ENCODE measurements at regions not wholly inside any gene's neighbourhood (a gene's known extent, or its start where the extent isn't known, plus 50 kb on each side); places are given as distances from the start of the nearest gene placed in this dataset.

DNA sequence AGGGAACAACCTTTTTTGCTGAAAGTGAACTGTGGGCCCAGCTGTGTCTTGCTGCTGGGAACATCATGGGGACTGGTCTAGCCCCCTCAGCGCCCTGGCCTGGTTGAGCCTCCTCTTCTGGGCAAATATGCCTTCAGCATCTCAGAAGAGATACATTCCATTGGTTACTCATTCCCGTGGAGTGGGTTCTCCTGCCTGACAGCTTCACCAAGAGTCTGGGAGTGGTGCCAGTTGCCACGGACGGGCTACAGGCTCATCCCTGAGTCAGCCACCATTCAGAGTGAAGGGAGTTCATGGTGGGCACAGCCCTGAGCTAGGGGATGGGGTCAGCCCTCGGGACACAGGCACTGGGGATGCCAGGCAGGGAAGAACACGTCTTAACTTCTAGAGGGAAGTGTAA, 81.9 kb downstream of the RAMP3 start:
- DNase-seq (ENCODE audit: insufficient read length, low spot score, missing footprints) = peak; percentile 92
- Histone ChIP-seq H4K20me1 (ENCODE audit: insufficient read depth, low read length) (no peaks in the 10 kb centered on the region), H3K4me2 (ENCODE audit: insufficient read depth, low read length) (no peak overlapping the region), H3K27ac (ENCODE audit: low read depth, low read length) (peak overlapping the region; percentile 23), H2AFZ (ENCODE audit: low read length) (no peak overlapping the region), H3K4me1 (ENCODE audit: insufficient read depth, low read length) (peaks cover 6% of the 10 kb centered on the region), H3K79me2 (ENCODE audit: insufficient read depth, low read length) (no peaks in the 10 kb centered on the region), H3K9me3 (ENCODE audit: low read depth, low read length) (no peaks in the 10 kb centered on the region), H3K36me3 (ENCODE audit: insufficient read depth, low read length) (no peaks in the 10 kb centered on the region), H3K27me3 (ENCODE audit: insufficient read depth, low read length) (peaks cover 10% of the 10 kb centered on the region), H3K4me3 (ENCODE audit: insufficient read depth, low read length) (no peak overlapping the region)
- TF ChIP-seq, protein P1, sequence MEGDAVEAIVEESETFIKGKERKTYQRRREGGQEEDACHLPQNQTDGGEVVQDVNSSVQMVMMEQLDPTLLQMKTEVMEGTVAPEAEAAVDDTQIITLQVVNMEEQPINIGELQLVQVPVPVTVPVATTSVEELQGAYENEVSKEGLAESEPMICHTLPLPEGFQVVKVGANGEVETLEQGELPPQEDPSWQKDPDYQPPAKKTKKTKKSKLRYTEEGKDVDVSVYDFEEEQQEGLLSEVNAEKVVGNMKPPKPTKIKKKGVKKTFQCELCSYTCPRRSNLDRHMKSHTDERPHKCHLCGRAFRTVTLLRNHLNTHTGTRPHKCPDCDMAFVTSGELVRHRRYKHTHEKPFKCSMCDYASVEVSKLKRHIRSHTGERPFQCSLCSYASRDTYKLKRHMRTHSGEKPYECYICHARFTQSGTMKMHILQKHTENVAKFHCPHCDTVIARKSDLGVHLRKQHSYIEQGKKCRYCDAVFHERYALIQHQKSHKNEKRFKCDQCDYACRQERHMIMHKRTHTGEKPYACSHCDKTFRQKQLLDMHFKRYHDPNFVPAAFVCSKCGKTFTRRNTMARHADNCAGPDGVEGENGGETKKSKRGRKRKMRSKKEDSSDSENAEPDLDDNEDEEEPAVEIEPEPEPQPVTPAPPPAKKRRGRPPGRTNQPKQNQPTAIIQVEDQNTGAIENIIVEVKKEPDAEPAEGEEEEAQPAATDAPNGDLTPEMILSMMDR (IDR thresholded peaks at IDR 0.05; ENCODE audit: extremely low read depth, low read depth, low read length) = no peak

DNA sequence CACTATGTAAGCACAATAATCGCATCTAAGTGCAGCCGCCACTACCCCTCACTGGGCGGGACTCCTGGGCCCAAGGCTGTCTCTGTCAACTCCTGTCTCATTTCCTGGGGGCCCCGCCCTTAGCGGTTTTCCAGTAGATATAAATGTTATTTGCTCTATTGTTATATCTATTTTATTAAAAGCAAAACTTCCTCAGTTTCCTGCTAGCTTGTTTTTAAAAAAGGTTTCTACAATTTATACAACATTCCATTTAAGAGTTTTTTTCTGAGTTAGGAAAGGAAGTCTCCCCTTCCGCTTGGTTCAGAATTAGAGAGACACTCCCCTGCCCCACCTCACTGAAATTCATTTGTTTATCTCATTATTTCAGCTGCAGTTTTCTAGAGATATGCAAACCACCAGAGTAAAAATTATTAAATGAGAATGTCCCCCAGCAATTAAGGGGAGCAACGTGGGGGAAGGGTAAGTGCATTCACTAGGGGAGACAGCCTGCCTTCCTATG, 82.7 kb downstream of the RAMP3 start:
- no peak overlapping the region for H3K27ac ChIP-seq (ENCODE audit: low read depth, low read length)
- TF ChIP-seq, protein P1 (IDR thresholded peaks at IDR 0.05; ENCODE audit: extremely low read depth, low read depth, low read length) = no peak

DNA sequence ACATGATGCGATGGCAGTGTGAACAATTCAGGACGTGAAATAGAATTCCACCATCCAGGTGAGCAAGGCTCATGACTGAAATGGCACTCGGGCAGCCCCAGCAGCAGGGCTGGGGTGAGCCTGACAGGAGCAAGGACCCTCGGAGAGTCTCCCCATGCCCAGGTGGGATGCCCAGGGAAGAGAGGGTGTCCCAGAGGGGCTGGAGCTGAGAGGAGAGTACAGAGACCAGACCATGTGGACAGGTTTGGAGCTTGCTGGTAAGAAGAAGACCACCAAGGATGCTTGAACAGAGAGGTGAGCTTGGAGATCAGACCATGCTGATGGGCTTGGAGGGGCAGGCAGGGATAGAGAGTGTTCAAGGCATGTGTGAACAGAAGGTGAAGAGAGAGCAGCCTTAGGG, 83.3 kb downstream of the RAMP3 start:
- H3K4me2 ChIP-seq (ENCODE audit: insufficient read depth, low read length) = no peak overlapping the region
- H3K9me3 ChIP-seq (ENCODE audit: low read depth, low read length) = no peaks in the 10 kb centered on the region
- no peak overlapping the region for H2AFZ ChIP-seq (ENCODE audit: low read length)

More for the DNA sequence above, 82.7 kb downstream of the RAMP3 start:
- DNase-seq (ENCODE audit: insufficient read length, low spot score, missing footprints) = no peak
- Histone ChIP-seq H3K4me3 (ENCODE audit: insufficient read depth, low read length) (no peak overlapping the region), H3K4me2 (ENCODE audit: insufficient read depth, low read length) (no peak overlapping the region), H3K36me3 (ENCODE audit: insufficient read depth, low read length) (no peaks in the 10 kb centered on the region), H3K79me2 (ENCODE audit: insufficient read depth, low read length) (no peaks in the 10 kb centered on the region), H3K27me3 (ENCODE audit: insufficient read depth, low read length) (peaks cover 8% of the 10 kb centered on the region), H4K20me1 (ENCODE audit: insufficient read depth, low read length) (no peaks in the 10 kb centered on the region), H2AFZ (ENCODE audit: low read length) (no peak overlapping the region), H3K4me1 (ENCODE audit: insufficient read depth, low read length) (peaks cover 6% of the 10 kb centered on the region), H3K9me3 (ENCODE audit: low read depth, low read length) (no peaks in the 10 kb centered on the region)

DNA sequence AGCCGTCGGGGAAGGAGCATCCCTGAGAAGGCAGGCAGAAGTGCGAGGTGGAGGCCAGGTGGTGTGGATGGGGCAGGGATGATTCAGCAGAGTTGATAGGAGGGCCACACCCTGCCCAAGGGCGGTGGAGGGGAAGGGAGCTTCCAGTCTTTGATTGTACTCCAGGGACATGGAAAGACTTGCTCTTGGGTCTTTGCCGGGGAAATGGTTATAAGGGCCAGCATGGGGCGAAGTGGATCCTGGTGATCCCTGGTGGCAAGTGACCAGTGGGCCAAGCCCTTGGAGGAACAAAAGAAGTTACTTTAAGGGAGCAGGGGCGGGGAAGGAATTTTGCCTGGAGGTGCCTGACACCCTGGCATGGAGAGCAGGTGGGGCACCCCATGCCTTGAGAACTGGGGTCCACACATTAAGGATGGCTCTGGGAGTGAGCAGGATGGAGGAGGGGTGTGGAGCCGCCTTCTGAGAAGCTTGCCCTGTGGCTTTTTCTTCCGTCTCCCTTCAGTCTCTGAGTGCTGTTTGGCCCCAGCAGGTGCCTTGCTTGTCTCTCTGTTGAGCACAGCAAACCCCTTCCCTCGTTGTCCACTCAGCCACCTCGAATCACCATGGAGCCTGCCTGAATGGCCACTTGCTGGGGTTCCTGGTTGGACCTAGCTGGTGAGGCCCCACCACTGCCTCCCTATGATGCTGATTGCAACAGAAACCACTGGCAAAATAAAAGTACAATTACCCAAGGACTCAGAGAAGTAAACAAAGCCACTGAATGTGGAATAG, 83.9 kb downstream of the RAMP3 start:
- TF ChIP-seq, protein P1 (IDR thresholded peaks at IDR 0.05; ENCODE audit: extremely low read depth, low read depth, low read length) = no peak
- H4K20me1 ChIP-seq (ENCODE audit: insufficient read depth, low read length) = no peaks in the 10 kb centered on the region
- H3K4me2 ChIP-seq (ENCODE audit: insufficient read depth, low read length) = no peak overlapping the region
- H3K4me3 ChIP-seq (ENCODE audit: insufficient read depth, low read length) = no peak overlapping the region
- DNase-seq (ENCODE audit: insufficient read length, low spot score, missing footprints) = no peak
- no peaks in the 10 kb centered on the region for H3K36me3 ChIP-seq (ENCODE audit: insufficient read depth, low read length)
- no peak overlapping the region for H2AFZ ChIP-seq (ENCODE audit: low read length)
- no peak overlapping the region for H3K27ac ChIP-seq (ENCODE audit: low read depth, low read length)
- no peaks in the 10 kb centered on the region for H3K79me2 ChIP-seq (ENCODE audit: insufficient read depth, low read length)
- H3K27me3 ChIP-seq (ENCODE audit: insufficient read depth, low read length) = peaks cover 13% of the 10 kb centered on the region
- H3K4me1 ChIP-seq (ENCODE audit: insufficient read depth, low read length) = peaks cover 6% of the 10 kb centered on the region
- H3K9me3 ChIP-seq (ENCODE audit: low read depth, low read length) = no peaks in the 10 kb centered on the region

More for the DNA sequence above, 83.3 kb downstream of the RAMP3 start:
- H4K20me1 ChIP-seq (ENCODE audit: insufficient read depth, low read length) = no peaks in the 10 kb centered on the region
- peaks cover 6% of the 10 kb centered on the region for H3K4me1 ChIP-seq (ENCODE audit: insufficient read depth, low read length)
- H3K4me3 ChIP-seq (ENCODE audit: insufficient read depth, low read length) = no peak overlapping the region
- H3K27me3 ChIP-seq (ENCODE audit: insufficient read depth, low read length) = peaks cover 13% of the 10 kb centered on the region
- DNase-seq (ENCODE audit: insufficient read length, low spot score, missing footprints) = no peak
- H3K36me3 ChIP-seq (ENCODE audit: insufficient read depth, low read length) = no peaks in the 10 kb centered on the region
- TF ChIP-seq, protein P1 (IDR thresholded peaks at IDR 0.05; ENCODE audit: extremely low read depth, low read depth, low read length) = no peak
- H3K27ac ChIP-seq (ENCODE audit: low read depth, low read length) = no peak overlapping the region
- no peaks in the 10 kb centered on the region for H3K79me2 ChIP-seq (ENCODE audit: insufficient read depth, low read length)
